ENCODE measurements at regions not wholly inside any gene's neighbourhood (a gene's known extent, or its start where the extent isn't known, plus 50 kb on each side); places are given as distances from the start of the nearest gene placed in this dataset.
"Not testable (repeated sequence)": the region's sequence is repeated elsewhere in the genome, so short reads cannot be mapped to it uniquely, and the experiment has no call there.

- not testable (repeated sequence) for H3K9ac ChIP-seq (ENCODE audit: low read length); H3K9me3 ChIP-seq (ENCODE audit: control insufficient read depth, low read length); H3K36me3 ChIP-seq (ENCODE audit: control insufficient read depth, insufficient read depth, low read length)
Measured at GRCh38 chr1:57530911-57531260, 107.0 kb upstream of the DAB1 start.

DNA sequence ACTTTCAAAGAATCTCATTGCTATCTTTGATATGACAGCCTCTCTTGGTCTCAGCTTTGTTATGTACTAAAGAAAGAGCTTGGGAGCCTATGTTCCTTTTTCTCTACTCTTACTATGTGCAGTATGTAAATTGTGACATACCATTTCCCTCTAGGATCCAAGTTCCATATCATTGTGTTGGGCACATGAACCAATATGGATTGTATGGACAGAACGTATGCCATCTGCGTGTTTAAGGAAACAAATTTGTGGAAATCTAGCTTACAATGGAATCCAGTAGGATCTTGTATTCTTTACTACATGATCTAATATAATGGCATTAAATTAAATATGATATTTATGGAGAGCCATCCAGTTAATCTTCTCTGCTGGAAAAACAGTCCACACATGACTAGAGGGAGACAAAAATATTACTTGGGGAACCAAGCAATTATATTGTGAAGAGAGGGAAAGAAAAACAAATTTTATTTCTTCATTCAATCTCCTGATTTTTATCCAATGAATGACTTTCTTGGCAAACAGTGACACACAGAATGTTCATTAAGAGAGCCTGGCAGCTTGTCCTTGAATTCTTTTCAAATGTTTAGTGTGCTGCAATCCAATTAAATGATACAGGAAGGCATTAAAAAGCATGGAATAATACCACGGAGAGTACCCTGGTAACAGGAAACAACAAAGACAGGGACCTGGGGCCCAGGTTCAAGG, 106.5 kb upstream of the DAB1 start:
- Histone ChIP-seq H3K9ac (ENCODE audit: low read length) (no peak overlapping the region), H3K27me3 (ENCODE audit: control insufficient read depth, insufficient read depth, low read length) (no peaks in the 10 kb centered on the region), H3K4me1 (ENCODE audit: control insufficient read depth, insufficient read depth, low read length) (no peaks in the 10 kb centered on the region), H3K36me3 (ENCODE audit: control insufficient read depth, insufficient read depth, low read length) (no peaks in the 10 kb centered on the region), H3K4me3 (ENCODE audit: low read length) (no peak overlapping the region), H3K9me3 (ENCODE audit: control insufficient read depth, low read length) (no peaks in the 10 kb centered on the region)

More at GRCh38 chr1:57530911-57531260, 107.0 kb upstream of the DAB1 start:
- H3K4me1 ChIP-seq (ENCODE audit: control insufficient read depth, insufficient read depth, low read length); H3K27me3 ChIP-seq (ENCODE audit: control insufficient read depth, insufficient read depth, low read length); H3K4me3 ChIP-seq (ENCODE audit: low read length): not testable (repeated sequence)

DNA sequence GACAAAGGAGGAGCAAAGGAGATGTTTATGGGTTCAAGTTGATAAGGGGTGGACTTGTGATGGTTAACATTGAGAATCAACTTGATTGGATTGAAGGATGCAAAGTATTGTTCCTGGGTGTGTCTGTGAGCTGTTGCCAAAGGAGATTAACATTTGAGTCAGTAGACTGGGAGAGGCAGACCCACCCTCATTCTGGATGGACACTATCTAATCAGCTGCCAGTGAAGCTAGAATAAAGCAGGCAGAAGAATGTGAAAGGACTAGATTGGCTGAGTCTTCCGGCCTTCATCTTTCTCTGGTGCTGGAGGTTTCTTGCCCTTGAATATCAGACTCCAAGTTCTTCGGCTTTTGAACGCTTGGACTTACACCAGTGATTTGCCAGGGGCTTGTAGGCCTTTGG, 98.7 kb upstream of the DAB1 start:
- H3K9ac ChIP-seq (ENCODE audit: low read length) = no peak overlapping the region
- no peaks in the 10 kb centered on the region for H3K27me3 ChIP-seq (ENCODE audit: control insufficient read depth, insufficient read depth, low read length)
- H3K36me3 ChIP-seq (ENCODE audit: control insufficient read depth, insufficient read depth, low read length) = no peaks in the 10 kb centered on the region
- no peaks in the 10 kb centered on the region for H3K9me3 ChIP-seq (ENCODE audit: control insufficient read depth, low read length)
- H3K4me1 ChIP-seq (ENCODE audit: control insufficient read depth, insufficient read depth, low read length) = peaks cover 6% of the 10 kb centered on the region
- no peak overlapping the region for H3K4me3 ChIP-seq (ENCODE audit: low read length)

DNA sequence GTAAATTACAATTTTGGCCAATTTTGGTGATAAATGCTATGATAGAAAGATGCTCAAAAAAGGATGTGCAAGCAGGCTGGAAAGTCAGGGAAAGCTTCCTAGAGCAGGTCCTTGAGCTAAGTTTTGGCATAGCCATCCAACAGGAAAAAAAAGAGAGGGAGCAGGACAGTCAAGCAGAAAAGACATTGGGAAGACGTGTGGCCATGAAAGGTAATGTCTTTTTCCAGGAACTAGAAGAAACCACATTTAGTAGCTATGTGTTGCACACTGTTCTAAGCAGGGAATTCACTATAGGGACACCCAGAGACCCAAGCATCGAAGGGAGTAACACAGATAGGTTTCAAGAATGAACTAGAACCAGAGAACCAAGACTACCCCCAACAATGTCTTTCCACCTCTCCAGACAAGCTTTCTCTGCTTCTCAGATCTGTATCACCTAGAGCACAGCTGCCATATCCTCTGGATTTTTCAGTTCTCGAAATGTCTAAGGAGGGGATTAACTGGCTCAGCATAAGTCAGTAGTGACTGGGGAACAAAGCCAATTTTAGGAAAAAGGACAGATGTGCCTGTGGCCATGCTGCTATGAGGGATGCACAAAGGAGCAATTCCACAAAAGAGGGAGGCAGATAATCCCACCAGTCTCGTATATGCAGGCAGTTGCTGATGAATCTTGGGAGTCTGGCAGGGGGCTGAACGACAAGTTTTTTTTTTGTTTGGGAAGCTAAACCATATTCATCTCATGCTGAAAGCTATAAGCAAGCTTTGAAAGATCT, 97.1 kb upstream of the DAB1 start:
- no peak overlapping the region for H3K9ac ChIP-seq (ENCODE audit: low read length)
- H3K4me1 ChIP-seq (ENCODE audit: control insufficient read depth, insufficient read depth, low read length) = peaks cover 6% of the 10 kb centered on the region
- no peaks in the 10 kb centered on the region for H3K36me3 ChIP-seq (ENCODE audit: control insufficient read depth, insufficient read depth, low read length)
- H3K27me3 ChIP-seq (ENCODE audit: control insufficient read depth, insufficient read depth, low read length) = no peaks in the 10 kb centered on the region
- no peak overlapping the region for H3K4me3 ChIP-seq (ENCODE audit: low read length)
- H3K9me3 ChIP-seq (ENCODE audit: control insufficient read depth, low read length) = no peaks in the 10 kb centered on the region

GRCh38 chr1:57518496-57518895, 94.6 kb upstream of the DAB1 start:
- Histone ChIP-seq H3K36me3 (ENCODE audit: control insufficient read depth, insufficient read depth, low read length) (no peaks in the 10 kb centered on the region), H3K4me1 (ENCODE audit: control insufficient read depth, insufficient read depth, low read length) (peaks cover 6% of the 10 kb centered on the region), H3K27me3 (ENCODE audit: control insufficient read depth, insufficient read depth, low read length) (no peaks in the 10 kb centered on the region), H3K9ac (ENCODE audit: low read length) (no peak overlapping the region), H3K9me3 (ENCODE audit: control insufficient read depth, low read length) (no peaks in the 10 kb centered on the region), H3K4me3 (ENCODE audit: low read length) (no peak overlapping the region)

DNA sequence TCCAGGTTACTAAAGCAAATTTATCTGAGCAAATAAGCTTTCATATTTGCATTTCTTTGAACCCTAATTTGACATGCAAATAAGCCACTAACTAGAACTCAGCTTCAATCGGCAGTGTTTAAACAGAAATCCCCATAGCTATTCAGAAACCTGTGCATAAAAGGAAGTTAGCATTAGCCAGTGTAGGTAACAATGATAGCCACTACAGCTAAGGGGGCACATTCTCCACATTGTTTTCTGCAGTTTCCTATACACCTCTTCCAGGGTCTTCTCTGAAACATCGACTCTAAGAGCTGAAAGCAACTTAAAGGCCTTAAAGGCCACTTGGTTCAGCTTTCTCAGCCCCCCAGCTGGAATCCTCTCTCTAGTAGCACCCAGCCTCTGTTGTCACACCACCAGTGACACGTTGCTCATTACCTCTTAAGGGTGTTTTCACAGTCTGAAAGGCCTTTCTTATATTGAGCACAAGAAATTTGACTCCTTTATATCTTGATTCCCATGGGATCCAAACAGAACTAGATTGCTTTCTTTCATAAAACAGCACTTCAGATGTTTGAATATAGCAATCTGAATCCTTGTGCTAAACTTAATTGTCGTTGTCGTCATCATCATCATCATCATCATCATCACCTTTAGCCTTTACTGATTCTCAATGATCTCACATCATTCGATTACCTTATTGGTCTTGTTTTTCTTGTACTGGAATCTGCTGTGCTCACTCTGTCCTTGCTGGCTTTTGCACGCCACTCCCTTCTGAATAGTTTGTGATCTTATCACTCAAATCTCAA, 93.9 kb upstream of the DAB1 start:
- H3K36me3 ChIP-seq (ENCODE audit: control insufficient read depth, insufficient read depth, low read length) = no peaks in the 10 kb centered on the region

GRCh38 chr1:57512386-57512785, 88.5 kb upstream of the DAB1 start:
- H3K27me3 ChIP-seq (ENCODE audit: control insufficient read depth, insufficient read depth, low read length) = no peaks in the 10 kb centered on the region
- H3K4me3 ChIP-seq (ENCODE audit: low read length) = no peak overlapping the region
- no peak overlapping the region for H3K9ac ChIP-seq (ENCODE audit: low read length)
- H3K36me3 ChIP-seq (ENCODE audit: control insufficient read depth, insufficient read depth, low read length) = no peaks in the 10 kb centered on the region
- no peaks in the 10 kb centered on the region for H3K4me1 ChIP-seq (ENCODE audit: control insufficient read depth, insufficient read depth, low read length)
- H3K9me3 ChIP-seq (ENCODE audit: control insufficient read depth, low read length) = no peaks in the 10 kb centered on the region

More for the DNA sequence above, 93.9 kb upstream of the DAB1 start:
- Histone ChIP-seq H3K9ac (ENCODE audit: low read length) (no peak overlapping the region), H3K27me3 (ENCODE audit: control insufficient read depth, insufficient read depth, low read length) (no peaks in the 10 kb centered on the region), H3K9me3 (ENCODE audit: control insufficient read depth, low read length) (no peaks in the 10 kb centered on the region), H3K4me1 (ENCODE audit: control insufficient read depth, insufficient read depth, low read length) (peaks cover 6% of the 10 kb centered on the region), H3K4me3 (ENCODE audit: low read length) (no peak overlapping the region)

DNA sequence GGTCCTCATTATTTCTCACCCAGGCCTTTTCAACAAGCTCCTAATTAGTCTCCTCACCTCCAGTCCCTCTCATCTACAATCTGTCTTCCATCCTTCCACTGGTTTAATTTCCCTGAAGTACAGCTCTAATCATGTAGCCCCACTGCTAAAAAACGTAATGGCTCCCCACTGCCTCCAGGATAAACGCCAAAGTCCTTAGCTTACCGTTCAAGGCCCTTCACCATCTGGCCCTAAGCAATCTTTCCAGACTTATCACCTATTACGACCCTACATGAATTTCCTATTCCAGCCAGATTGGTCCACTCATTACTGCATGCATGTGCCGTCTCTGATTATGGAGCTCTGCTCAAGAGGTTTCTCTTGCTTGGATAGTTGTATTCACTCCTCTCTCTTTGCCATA, 83.1 kb upstream of the DAB1 start:
- Histone ChIP-seq H3K27me3 (ENCODE audit: control insufficient read depth, insufficient read depth, low read length) (no peaks in the 10 kb centered on the region), H3K36me3 (ENCODE audit: control insufficient read depth, insufficient read depth, low read length) (no peaks in the 10 kb centered on the region), H3K9me3 (ENCODE audit: control insufficient read depth, low read length) (no peaks in the 10 kb centered on the region), H3K9ac (ENCODE audit: low read length) (no peak overlapping the region), H3K4me3 (ENCODE audit: low read length) (no peak overlapping the region), H3K4me1 (ENCODE audit: control insufficient read depth, insufficient read depth, low read length) (peaks cover 12% of the 10 kb centered on the region)

DNA sequence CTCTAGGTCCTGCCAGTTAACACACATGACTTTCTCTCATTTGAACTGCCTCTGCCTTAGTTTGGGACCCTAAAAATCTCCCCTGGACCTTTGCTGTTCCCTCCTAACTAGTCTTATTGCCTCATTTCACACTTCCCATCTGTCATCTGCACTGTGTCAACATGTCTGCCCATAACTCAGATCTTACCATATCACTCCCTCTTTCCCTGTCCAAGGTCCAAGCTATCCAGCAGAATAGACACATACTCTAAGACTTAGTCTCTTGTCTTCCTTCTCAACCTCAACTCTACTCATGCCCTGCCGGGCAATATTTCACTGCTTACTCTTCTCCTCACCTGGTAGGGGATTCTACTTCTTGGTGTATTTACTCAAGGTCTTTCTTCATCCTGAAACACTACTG, 79.5 kb upstream of the DAB1 start:
- Histone ChIP-seq H3K4me1 (ENCODE audit: control insufficient read depth, insufficient read depth, low read length) (peaks cover 12% of the 10 kb centered on the region), H3K9ac (ENCODE audit: low read length) (no peak overlapping the region), H3K36me3 (ENCODE audit: control insufficient read depth, insufficient read depth, low read length) (no peaks in the 10 kb centered on the region), H3K27me3 (ENCODE audit: control insufficient read depth, insufficient read depth, low read length) (no peaks in the 10 kb centered on the region), H3K4me3 (ENCODE audit: low read length) (no peak overlapping the region), H3K9me3 (ENCODE audit: control insufficient read depth, low read length) (no peaks in the 10 kb centered on the region)

DNA sequence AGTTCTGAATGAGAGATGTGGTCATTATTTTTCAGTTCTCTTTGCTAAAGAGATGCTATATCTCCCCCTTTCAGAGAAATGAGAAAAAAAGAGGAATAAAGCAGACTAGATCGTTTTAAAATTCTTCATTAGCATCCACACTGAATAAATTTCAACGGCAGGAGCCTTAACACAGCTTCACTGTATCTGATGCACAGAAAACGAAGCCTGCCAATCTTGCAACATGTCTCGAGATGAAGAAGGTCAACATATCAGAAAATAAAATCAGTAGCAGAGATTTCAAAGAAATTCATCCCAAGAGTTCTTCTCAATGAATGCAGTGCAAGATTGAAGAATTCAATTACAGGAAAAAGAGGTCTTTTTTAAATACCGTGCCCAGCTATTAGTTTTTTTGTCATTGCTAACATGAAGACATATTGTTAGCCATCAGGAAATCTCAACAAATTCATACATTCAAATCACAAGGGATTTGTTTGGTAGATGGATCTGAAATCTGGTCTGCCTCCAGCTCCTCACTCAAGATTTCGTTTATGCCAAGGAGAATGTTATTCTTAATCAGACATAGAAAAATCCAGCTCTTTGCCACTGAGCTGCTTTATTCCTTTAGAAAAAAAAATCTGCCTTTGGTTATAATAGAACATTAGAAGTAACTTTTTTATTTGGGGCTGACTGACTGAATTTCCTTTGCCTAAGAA, 76.4 kb upstream of the DAB1 start:
- H3K36me3 ChIP-seq (ENCODE audit: control insufficient read depth, insufficient read depth, low read length) = no peaks in the 10 kb centered on the region
- no peak overlapping the region for H3K4me3 ChIP-seq (ENCODE audit: low read length)
- no peak overlapping the region for H3K9ac ChIP-seq (ENCODE audit: low read length)
- no peaks in the 10 kb centered on the region for H3K27me3 ChIP-seq (ENCODE audit: control insufficient read depth, insufficient read depth, low read length)
- H3K4me1 ChIP-seq (ENCODE audit: control insufficient read depth, insufficient read depth, low read length) = peaks cover 12% of the 10 kb centered on the region
- no peaks in the 10 kb centered on the region for H3K9me3 ChIP-seq (ENCODE audit: control insufficient read depth, low read length)

DNA sequence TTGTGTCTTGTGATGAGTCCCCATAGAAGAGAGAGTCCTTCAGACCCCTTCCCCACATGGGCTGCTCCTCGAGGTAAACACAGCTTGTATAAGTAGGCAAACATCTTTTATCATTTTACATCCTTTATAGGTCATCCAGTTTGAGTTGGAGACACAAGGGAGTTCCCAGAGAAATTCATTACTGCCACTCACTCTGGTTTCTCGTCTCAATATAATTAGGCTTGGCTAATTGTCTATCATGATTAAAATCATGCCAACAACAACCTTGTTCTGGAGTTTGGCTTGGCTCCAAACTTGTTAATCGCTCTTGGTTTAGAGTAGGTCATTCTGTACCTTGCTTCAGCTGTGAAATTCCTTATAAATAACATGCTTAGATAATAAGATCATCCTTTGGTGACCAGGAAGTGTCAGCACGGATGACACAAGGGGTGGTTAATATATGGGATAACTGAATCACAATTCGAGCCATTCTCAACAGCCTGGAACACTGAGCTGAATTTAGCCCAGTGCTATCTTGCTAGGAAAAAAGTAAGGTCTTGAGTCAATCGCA, 70.7 kb upstream of the DAB1 start:
- Histone ChIP-seq H3K4me1 (ENCODE audit: control insufficient read depth, insufficient read depth, low read length) (no peaks in the 10 kb centered on the region), H3K27me3 (ENCODE audit: control insufficient read depth, insufficient read depth, low read length) (no peaks in the 10 kb centered on the region), H3K4me3 (ENCODE audit: low read length) (no peak overlapping the region), H3K9ac (ENCODE audit: low read length) (no peak overlapping the region), H3K36me3 (ENCODE audit: control insufficient read depth, insufficient read depth, low read length) (no peaks in the 10 kb centered on the region), H3K9me3 (ENCODE audit: control insufficient read depth, low read length) (no peaks in the 10 kb centered on the region)
